ENCODE measurements at regions not wholly inside any gene's neighbourhood (a gene's known extent, or its start where the extent isn't known, plus 50 kb on each side); places are given as distances from the start of the nearest gene placed in this dataset.
"Not testable (repeated sequence)": the region's sequence is repeated elsewhere in the genome, so short reads cannot be mapped to it uniquely, and the experiment has no call there.

GRCh38 chr11:34713631-34714030 lies 92.7 kb downstream of the EHF start:
- intact Hi-C loops (cut with DNase I); H3K4me1 ChIP-seq (ENCODE audit: control insufficient read depth in 1 of 2, insufficient read depth in 2 of 2, low read length in 2 of 2); H3K4me3 ChIP-seq (ENCODE audit: low read length in 2 of 2); H3K27ac ChIP-seq (ENCODE audit: low read depth in 1 of 2, low read length in 2 of 2); H3K9me3 ChIP-seq (ENCODE audit: control insufficient read depth, low read length); H3K36me3 ChIP-seq (ENCODE audit: control insufficient read depth in 1 of 2, insufficient read depth in 2 of 2, low read length in 1 of 2); H3K27me3 ChIP-seq (ENCODE audit: control insufficient read depth in 1 of 2, insufficient read depth in 2 of 2, low read length in 1 of 2); DNase-seq; ATAC-seq (ENCODE audit: low FRiP score): not testable (repeated sequence)
